T-helper 1 cell treated with Interleukin-12 subunit alpha and Interleukin-12 subunit beta and Interleukin-4 antibody, amounts not matched to agents 30 μg/mL and 1 μg/mL, for 36 hours (primary cell): ENCODE measurements at regions not wholly inside any gene's neighbourhood (a gene's known extent, or its start where the extent isn't known, plus 50 kb on each side); places are given as distances from the start of the nearest gene placed in this dataset.

Experiments used
- H3K27ac Mint-ChIP-seq: one replicate; pipeline ENCODE4 v1.8.0; 2021; ENCODE audit warnings: mild to moderate bottlenecking, mixed read lengths
- H3K27me3 Mint-ChIP-seq: one replicate; pipeline ENCODE4 v1.8.0; 2021; ENCODE audit warnings: low read depth, mixed read lengths
- H3K36me3 Mint-ChIP-seq: one replicate; pipeline ENCODE4 v1.8.0; 2021; ENCODE audit warnings: low read depth, mixed read lengths
- H3K4me1 Mint-ChIP-seq: one replicate; pipeline ENCODE4 v1.8.0; 2021; ENCODE audit warnings: low read depth, mixed read lengths
- H3K4me3 Mint-ChIP-seq: one replicate; pipeline ENCODE4 v1.8.0; 2021; ENCODE audit warnings: mild to moderate bottlenecking, moderate library complexity, mixed read lengths
- H3K9me3 Mint-ChIP-seq: one replicate; pipeline ENCODE4 v1.8.0; 2021; ENCODE audit warnings: mixed read lengths

DNA sequence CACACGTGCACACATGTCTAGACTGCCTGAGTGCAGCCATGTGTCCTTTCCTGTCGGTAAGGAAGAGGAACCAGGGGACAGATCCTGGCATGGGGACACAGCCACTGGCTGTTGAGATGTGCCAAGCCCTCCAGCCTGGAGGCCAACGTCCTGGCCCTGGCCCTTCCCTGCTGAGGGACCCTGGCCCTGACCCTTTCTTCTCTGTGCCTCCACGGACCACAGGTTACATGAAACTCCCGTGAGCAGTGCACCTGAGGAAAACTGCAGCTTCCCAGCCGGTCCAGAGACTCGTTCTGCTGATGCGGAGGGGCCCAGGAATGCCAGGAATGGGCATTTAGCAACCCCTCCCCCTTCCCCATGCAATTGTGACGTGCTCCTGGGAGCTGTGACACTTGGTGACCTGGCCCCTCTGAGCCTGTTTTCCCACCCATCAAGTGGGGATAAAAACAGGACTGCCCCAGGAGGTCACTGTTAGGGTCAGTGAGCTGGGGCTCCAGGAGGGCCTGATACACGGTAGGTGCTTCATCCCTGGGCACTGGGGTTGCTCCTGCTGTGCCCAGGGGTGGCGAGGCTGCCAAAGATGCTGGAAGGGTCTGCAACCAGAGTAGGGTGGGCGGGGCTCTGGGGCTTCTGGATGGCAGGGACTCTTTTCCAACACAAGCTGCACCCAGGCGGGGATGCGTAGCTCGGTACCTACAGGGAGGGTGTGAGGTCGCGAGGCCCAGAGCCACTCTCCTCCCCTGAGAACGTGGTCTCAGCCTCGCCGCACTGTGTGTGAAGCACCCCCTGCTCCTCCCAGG lies 151.5 kb downstream of the C9orf50 start:
- Mint-ChIP-seq H3K36me3 (no peaks in the 10 kb centered on the region), H3K27me3 (peaks cover 11% of the 10 kb centered on the region), H3K4me3 (no peak overlapping the region), H3K27ac (no peak overlapping the region), H3K9me3 (peaks cover 6% of the 10 kb centered on the region), H3K4me1 (peaks cover 7% of the 10 kb centered on the region)

DNA sequence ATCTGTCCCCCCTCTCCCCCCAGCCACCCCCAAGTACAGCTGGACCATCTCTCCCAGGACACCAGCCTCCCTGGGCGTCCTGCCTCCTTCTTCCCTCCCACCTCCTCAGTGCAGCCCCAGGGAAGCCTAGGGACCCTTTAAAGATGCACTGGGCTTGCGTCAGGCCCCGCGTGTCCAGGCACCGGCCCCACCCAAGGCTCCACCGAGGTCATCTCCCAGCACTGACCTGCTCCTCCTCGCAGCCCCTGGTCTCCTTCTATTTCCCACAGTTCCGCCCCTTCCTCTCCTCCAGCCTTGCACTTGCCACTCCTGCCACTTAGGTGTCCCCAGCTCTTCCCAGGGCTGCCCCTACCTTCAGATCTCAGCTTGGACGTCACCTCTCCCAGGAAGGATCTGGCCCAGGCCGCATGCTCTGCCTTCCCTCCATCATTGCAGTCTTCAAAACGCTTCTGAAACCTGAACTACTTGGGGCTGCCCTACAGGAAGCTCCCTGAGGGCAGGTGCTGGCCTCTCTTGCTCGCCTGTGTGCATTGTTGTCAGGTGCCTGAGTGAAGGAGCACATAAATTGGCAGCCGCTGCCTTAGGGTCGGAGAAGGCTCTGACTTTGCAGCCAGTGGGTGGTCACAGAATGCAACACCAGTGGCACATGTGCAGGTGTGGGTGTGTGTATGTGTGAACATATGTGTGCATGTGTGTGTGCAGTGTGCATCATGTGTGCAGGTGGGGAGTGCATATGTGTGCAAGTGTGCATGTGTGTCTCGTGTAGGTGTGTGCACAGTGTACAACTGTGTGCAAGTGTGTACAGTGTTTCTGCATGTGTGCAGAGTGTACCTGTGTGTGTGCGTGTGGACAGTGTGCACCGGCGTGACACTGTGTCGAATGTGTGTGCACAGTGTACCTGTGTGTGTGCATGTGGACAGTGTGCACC lies 152.9 kb downstream of the C9orf50 start:
- H3K4me1 Mint-ChIP-seq, result peaks cover 7% of the 10 kb centered on the region
- H3K36me3 Mint-ChIP-seq, result no peaks in the 10 kb centered on the region
- no peak overlapping the region for H3K4me3 Mint-ChIP-seq
- H3K27ac Mint-ChIP-seq, result no peak overlapping the region
- H3K27me3 Mint-ChIP-seq, result peaks cover 9% of the 10 kb centered on the region
- no peaks in the 10 kb centered on the region for H3K9me3 Mint-ChIP-seq

DNA sequence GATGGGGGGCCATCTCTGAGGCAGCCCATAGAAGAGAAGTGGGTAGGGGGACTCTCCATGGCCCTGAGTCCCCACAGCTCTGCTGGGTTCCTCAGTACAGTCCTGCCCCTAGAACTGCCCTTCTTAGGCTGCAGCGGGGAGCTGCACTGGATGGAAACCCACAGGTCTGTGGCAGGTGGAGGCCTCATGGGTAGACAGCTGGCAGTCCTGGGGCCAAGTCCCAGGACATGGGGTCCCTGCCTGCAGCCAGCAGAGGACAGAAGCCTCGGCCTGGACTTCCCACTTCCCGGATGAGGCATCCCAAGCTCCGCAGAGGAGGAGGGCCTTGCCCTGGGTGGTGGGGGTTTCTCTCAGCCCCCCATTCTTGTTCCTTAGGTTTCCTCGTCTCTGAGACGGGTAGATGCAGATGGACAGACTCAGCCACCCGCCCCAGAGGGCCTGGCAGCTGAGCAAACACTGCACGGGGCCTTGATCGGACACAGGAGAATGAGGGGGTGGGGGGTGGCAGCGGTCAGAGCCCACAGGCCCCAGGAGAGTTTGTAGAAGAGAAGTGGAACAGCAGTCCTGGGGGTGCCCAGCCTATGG lies 153.8 kb downstream of the C9orf50 start:
- Mint-ChIP-seq H3K4me1 (peaks cover 6% of the 10 kb centered on the region), H3K27me3 (peaks cover 9% of the 10 kb centered on the region), H3K9me3 (no peaks in the 10 kb centered on the region), H3K4me3 (no peak overlapping the region), H3K36me3 (no peaks in the 10 kb centered on the region), H3K27ac (no peak overlapping the region)

DNA sequence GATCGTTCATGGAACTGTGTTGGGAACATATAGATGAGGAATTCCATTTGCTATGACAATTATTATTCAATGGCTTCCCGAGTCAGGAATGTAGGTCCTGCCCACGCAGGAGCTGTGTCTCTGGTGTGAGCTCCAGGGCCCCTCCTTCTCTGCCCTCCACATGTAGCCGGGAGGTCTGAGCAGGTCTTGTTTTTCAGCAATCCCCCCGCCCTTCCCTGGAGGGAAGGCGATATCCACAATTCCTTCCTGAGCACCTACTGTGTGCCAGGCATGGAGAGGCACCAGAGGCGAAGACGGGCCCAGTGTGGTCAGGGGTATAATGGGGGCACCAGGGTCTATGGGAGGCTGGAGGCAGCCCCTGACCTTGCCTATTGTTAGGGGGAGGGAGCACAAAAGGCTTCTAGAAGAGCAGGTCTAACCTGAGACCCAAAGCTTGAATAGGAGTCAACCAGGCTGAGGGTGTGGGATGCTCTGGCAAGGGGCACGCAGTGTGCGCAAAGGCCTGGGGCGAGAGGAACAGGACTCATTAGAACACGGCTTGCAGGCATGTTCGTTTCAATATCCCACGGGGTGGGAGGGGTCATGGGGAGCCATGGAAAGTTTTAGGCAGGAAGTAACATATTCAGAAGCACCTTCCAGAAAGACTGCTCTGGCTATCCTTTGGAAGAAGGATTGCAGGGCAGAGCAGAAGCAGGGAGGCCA lies 154.9 kb downstream of the C9orf50 start:
- Mint-ChIP-seq H3K4me3 (no peak overlapping the region), H3K4me1 (peaks cover 4% of the 10 kb centered on the region), H3K27me3 (peaks cover 9% of the 10 kb centered on the region), H3K27ac (no peak overlapping the region), H3K9me3 (no peaks in the 10 kb centered on the region), H3K36me3 (no peaks in the 10 kb centered on the region)

- no peaks in the 10 kb centered on the region for H3K9me3 Mint-ChIP-seq
- peaks cover 7% of the 10 kb centered on the region for H3K27me3 Mint-ChIP-seq
- H3K4me1 Mint-ChIP-seq, result peaks cover 3% of the 10 kb centered on the region
- H3K4me3 Mint-ChIP-seq, result no peak overlapping the region
- no peaks in the 10 kb centered on the region for H3K36me3 Mint-ChIP-seq
- H3K27ac Mint-ChIP-seq, result no peak overlapping the region
Measured at GRCh38 chr9:129464972-129465833, 155.7 kb downstream of the C9orf50 start.

GRCh38 chr9:129463994-129464393 lies 156.9 kb downstream of the C9orf50 start:
- H3K27ac Mint-ChIP-seq, result no peak overlapping the region
- no peaks in the 10 kb centered on the region for H3K9me3 Mint-ChIP-seq
- H3K27me3 Mint-ChIP-seq, result peaks cover 3% of the 10 kb centered on the region
- no peaks in the 10 kb centered on the region for H3K36me3 Mint-ChIP-seq
- no peak overlapping the region for H3K4me3 Mint-ChIP-seq
- H3K4me1 Mint-ChIP-seq, result peaks cover 4% of the 10 kb centered on the region

GRCh38 chr9:129463477-129463876 lies 157.4 kb downstream of the C9orf50 start:
- Mint-ChIP-seq H3K4me3 (no peak overlapping the region), H3K27me3 (peaks cover 3% of the 10 kb centered on the region), H3K9me3 (no peaks in the 10 kb centered on the region), H3K4me1 (peaks cover 7% of the 10 kb centered on the region), H3K27ac (no peak overlapping the region), H3K36me3 (no peaks in the 10 kb centered on the region)

DNA sequence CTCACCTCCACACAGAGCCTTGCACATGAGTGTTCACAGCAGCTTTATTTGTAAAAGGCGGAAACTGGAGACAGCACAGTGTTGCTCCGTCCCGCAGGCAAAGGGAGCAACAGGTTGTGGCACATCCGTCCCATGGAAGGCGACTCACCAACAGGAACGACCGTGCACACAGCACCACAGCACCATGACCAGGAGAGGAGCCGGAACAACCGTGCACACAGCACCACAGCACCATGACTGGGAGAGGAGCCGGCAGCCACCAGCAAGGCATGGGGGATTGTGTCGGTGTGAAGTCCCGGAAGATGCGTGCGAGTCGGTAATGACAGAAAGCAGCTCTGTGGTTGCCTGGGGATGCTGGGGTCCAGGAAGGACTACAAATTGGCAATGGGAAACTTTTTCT lies 158.5 kb downstream of the C9orf50 start:
- Mint-ChIP-seq H3K36me3 (no peaks in the 10 kb centered on the region), H3K9me3 (no peaks in the 10 kb centered on the region), H3K27ac (no peak overlapping the region), H3K4me1 (peaks cover 16% of the 10 kb centered on the region), H3K27me3 (peaks cover 3% of the 10 kb centered on the region), H3K4me3 (no peak overlapping the region)

DNA sequence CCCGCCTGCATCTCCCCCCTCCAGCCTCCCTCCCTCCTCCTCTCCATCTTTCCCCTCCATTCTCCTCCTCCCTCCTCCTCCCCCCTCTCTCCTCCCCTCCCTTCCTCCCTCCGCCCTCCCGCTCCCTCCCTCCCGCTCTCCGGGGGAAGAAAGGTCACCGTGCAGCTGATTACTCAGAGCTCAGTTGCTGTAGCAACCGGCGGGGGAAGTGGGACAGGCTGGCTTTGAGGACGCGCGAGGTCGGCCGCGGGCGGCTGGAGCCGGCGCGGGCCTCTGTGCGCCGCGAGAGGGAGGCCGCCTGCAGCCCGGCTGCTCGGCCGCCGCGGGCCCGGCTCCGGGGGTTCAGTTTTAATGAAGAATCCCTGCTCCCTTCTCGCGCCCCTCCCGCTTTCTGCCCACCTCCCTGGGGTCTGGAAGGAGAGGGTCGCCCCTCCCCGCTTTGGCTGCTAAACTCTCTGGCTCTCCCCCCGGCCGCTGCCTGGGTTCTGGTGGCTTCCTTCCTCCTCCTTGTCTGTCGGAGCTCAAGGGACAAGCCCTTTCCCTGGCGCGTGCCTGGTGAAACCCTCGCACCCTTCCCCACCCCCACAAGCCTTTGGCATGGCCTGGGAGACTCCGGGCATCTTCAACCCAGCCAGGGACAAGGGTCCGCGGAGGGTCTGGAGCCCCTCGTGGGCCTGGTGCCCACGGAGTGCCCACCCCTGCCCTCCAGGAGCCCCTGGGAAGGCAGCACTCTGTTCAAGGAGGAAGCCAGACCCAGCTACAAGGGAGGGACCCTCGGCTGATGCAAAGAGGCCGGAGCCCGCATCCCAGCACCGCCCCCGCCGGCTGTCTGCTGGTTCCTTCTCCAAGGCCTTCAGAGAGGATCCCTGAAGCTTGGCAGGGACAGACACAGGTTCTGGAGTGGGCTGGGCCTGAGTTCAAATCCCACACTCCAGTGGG lies 160.3 kb downstream of the C9orf50 start:
- Mint-ChIP-seq H3K27ac (peak overlapping the region; percentile 86), H3K9me3 (no peaks in the 10 kb centered on the region), H3K36me3 (peaks cover 3% of the 10 kb centered on the region), H3K4me3 (peak overlapping the region; percentile 72), H3K4me1 (peaks cover 22% of the 10 kb centered on the region), H3K27me3 (peaks cover 3% of the 10 kb centered on the region)

DNA sequence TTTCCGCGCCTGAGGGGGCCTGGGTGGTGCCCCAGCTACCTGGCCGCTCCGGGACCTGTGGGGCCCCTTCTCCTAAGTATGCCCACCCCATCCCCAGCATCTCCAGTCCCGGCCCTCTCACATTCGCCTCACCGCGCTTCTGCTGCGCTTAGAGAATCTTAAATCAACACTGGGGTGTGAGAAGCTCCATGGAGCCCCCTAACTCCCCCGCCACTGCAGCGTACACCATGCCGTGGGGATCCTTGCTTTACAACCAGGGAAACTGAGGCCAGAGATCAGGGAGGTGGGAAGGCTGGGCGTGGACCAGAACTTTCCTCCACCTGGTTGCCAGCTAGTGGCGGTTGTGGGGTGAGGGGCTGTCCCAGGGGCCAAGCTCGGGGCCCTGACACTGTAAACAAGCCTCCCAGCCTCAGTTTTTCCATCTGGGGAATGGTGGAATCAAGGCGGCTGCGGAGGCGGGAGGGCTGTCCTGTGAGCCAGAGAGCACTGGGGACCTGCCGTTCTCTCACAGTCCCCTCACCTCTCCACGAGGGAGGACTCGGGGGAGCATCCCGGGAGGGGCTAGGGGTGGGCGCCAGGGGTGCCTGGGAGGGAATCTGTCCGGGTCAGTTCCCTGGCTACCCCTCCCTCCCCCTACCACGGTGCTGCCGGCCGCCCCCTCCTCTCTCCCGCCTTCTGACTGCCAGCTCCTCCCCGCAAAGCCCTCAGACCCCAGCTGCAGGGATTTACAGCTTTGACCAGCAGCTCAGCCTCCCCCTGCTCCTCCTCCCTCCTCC lies 161.2 kb downstream of the C9orf50 start:
- no peaks in the 10 kb centered on the region for H3K9me3 Mint-ChIP-seq
- peaks cover 22% of the 10 kb centered on the region for H3K4me1 Mint-ChIP-seq
- peak overlapping the region; percentile 47 for H3K27ac Mint-ChIP-seq
- H3K4me3 Mint-ChIP-seq, result no peak overlapping the region
- H3K36me3 Mint-ChIP-seq, result peaks cover 3% of the 10 kb centered on the region
- peaks cover 3% of the 10 kb centered on the region for H3K27me3 Mint-ChIP-seq

- Mint-ChIP-seq H3K4me1 (peaks cover 22% of the 10 kb centered on the region), H3K27ac (peak overlapping the region; percentile 79), H3K9me3 (no peaks in the 10 kb centered on the region), H3K4me3 (peak overlapping the region; percentile 38), H3K36me3 (peaks cover 3% of the 10 kb centered on the region), H3K27me3 (peaks cover 3% of the 10 kb centered on the region)
Measured at GRCh38 chr9:129458663-129459546, 162.0 kb downstream of the C9orf50 start.
